Glomerular endothelial cell (primary cell): ENCODE measurements at regions not wholly inside any gene's neighbourhood (a gene's known extent, or its start where the extent isn't known, plus 50 kb on each side); places are given as distances from the start of the nearest gene placed in this dataset.

Source experiments
- DNase-seq: peaks from one replicate; pipeline ENCODE4 v3.0.0-alpha.2; 2011; ENCODE audit warnings: low read depth, low spot score; ENCODE audit errors: extremely low read depth

- no peak for DNase-seq
Observed at GRCh38 chr9:2311920-2312319, 296.8 kb downstream of the SMARCA2 start.

DNA sequence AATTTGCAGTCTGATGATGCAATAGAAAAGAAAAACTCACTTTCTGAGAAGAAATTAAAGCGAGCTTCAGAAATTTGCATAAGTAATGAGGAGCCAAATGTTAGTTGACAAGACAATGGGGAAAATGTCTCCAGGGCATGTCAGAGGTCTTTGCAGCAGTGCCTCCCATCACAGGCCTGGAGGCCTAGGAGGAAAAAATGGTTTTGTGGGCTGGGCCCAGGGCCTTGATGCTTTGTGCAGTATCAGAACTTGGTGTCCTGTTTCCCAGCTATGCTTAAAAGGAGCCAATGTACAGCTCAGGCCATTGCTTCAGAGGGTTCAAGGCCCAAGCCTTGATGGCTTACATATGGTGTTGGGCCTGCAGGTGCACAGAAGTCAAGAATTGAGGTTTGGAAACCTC, 298.4 kb downstream of the SMARCA2 start:
- no peak for DNase-seq

DNA sequence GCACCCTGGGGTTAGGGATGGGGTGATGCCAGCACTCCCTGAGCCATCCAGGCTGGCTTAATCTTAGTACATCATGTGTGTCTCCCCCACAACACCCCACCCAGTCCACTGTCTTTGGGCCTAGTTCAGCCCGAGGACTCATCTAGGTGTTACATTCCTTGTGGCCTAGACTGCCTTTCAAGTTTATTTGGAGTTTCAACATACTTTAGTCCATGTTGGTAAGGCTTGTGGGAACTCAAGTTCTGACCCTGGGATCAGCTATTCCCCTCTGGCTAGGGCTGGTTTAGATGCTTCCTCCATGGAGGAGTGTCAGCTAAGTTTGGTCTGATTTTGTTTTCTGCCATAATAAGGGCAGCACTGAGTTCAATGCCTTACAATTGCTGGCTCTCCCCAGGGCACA, 302.4 kb downstream of the SMARCA2 start:
- DNase-seq: no peak

DNA sequence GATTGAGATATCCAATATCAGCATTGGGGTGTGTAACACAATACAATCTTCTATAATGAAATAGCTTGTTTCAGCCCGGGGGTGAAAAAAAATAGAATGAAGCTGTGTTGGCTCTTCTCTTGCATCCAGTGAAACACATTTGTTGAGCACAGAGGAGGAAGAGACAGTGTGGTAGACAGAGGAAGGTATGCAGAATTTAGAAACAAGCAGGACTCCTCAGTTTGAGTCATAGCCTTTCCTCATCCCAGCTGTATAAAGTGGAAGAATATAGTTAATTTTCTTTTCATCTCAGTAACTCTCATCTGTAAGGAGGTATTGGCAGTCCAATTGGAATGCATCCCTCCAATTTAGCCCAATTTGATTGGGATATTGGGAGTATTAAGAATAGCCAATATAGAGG, 302.2 kb upstream of the VLDLR start:
- no peak for DNase-seq

DNA sequence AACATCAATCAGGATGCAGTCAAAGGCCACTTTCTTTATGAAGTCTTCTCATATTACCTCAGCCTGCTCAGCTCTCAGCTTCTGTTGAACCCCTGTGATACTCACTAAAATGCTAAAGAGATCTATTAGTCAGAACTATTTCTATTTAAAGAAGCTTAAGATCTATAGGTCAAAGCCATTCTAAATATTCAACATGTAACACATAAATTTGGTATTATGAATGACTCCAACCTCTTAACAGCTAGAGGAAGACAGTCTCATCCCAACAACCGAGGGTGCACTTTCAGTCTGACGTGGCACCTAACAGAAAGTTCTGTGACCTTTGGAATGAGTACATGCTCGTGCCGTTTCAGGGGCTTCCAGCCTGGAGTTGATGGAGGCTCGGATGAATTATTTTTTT, 301.5 kb upstream of the VLDLR start:
- no peak for DNase-seq

DNA sequence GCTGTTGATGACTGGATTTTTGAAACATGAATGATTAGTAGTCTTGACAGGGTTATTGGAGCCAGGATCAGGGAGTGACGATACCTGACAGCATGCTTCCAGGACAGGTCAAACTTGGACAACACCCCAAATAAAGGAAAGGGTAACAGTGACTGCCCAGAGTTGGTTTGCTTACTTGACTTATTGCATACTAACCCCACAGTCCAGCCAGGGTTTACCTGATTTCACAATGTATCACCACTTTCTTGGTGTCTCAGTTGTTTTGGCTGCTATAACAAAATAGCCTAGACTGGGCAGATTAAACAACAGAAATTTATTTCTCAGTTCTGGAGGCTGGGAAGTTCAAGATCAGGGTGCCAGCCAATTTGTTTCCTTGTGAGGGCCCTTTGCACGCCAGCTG, 301.0 kb upstream of the VLDLR start:
- DNase-seq: no peak

DNA sequence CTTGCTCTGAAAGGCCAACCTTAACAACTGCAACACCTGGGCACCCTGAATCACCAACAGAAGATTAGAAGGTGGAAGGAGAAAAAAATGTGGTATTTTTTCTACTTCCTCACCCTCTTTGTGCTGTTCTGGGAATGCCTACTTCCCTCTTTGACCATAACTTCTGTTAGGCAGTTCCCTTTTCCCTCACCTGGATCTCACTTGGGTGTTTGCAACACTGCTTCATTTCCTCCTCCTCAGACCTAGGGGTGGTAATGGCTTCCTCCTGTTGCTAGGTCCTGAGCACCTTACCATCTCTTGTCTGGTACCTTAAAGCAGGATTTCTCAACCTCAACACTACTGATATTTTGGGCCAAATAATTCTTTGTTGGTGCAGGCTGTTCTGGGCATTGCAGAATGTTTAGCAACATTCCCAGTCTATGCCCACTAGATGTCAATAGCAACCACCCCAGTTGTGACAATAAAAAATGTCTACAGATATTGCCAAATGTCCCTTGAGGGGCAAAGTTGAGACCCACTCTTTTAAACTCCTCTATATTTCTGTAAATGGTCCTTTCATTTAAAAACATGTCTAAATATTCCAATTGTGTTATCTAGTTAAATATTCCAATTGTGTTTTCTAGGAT, 300.0 kb upstream of the VLDLR start:
- no peak for DNase-seq

DNA sequence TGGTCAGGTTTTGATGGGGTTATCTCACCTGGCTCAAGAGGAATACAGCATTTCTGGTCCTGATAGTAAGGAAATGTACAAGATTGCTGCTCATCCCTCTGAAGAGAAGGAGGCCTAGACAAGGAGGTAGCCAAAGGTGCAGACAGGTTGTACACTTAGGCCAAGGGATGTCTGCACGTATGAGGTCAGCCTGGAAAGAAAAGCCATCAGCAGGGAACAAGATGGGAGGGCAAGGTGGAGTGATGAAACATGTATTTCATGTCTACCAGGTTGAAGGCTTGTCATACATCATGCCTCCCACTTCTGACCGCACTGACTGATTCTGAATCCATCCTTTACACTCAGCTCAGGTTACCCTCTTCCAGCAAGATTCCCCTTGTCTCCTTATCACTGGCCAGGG, 296.8 kb upstream of the VLDLR start:
- DNase-seq: no peak

DNA sequence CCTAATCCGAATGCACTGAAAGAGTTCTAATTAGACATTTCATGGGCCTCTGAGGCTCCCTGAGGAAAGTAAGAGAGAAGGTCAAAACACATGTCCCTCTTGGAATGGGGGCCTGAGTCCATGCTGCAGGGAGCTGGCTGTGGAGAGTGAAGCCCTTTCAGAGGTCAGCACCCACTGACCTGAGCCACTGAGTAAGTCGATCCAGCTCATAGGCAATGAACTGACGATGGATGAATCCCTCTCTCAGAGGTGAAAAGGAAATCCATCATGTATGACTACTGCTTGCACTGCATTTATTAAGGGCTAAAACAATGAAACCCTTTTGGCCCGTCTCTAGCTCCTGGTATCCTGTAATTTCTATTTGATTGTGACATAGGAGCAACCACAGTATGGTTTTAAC, 288.9 kb upstream of the VLDLR start:
- DNase-seq: no peak

GRCh38 chr9:2335260-2335659, 286.3 kb upstream of the VLDLR start:
- no peak for DNase-seq

GRCh38 chr9:2336055-2336454, 285.5 kb upstream of the VLDLR start:
- no peak for DNase-seq

- no peak for DNase-seq
Observed at GRCh38 chr9:2337131-2337530, 284.5 kb upstream of the VLDLR start.

GRCh38 chr9:2337627-2338026, 284.0 kb upstream of the VLDLR start:
- no peak for DNase-seq

- DNase-seq: no peak
Observed at GRCh38 chr9:2338777-2339365, 282.7 kb upstream of the VLDLR start.

DNA sequence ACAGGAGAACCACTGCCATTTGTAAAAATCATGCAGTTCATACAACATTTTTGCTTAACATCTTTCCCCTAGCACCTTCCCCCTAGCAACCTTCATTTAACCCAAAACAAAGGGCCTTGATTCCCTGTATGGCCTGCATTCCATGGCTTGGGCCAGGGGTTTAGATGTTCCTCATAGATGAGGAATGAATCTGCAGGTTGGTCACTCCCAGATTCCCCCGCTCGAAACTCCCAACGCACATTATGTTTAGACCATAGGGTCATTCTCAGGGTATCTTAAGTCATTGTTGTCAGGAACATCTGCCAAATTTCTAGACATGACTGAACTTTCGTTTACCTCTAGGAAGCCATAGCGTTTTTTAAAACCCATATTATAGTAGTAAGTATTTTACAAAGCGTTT, 282.2 kb upstream of the VLDLR start:
- no peak for DNase-seq

DNA sequence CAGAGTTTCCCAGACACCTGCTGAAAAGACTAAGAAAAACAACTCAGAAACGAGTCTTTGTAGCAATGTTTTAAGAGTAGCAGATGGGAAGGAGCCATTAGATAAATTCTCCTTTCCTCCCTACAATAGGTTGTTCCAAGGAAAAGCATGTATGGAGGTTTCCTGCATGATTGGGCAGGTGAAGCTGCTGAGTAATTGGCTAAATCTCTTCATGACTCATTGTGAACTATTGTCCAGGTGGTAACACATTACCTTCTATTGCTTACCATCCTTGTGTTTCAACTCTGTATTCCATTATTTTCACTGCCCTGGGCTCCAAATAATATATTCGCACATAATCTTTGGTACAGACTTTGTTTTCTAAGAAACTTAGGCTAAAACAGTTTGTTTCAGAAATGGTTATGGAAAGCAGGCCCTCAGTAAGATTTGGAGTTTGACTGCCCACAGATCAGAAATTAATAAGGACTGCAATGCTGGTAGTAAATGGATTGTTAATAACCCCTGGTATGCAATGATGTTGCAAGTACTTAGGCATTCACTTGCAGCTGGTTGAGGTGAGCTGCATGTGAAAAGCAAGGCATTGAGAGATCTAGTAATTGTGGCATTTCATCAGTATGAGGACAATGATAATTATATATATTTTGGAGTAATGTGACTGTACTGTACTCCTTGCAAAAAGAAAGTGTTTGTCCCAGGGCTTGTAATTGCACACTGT, 281.4 kb upstream of the VLDLR start:
- no peak for DNase-seq

DNA sequence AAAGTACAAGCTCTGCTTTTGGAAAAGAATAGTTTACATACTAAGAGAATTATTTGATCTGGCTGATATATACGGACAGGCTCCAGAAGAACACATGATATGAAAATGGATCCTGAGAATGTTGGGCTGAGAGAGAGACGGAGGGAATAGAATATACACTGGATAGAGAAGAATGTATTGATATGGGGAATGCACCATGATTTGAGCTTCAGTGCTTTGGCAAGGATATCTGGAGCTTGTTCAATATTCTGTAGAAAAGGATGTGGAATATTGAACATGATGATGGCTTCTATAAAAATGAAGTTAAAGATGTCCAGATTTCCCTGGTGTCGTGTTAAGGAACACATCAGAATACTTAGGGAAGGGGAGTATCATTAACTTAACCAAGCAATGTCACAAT, 280.5 kb upstream of the VLDLR start:
- no peak for DNase-seq

DNA sequence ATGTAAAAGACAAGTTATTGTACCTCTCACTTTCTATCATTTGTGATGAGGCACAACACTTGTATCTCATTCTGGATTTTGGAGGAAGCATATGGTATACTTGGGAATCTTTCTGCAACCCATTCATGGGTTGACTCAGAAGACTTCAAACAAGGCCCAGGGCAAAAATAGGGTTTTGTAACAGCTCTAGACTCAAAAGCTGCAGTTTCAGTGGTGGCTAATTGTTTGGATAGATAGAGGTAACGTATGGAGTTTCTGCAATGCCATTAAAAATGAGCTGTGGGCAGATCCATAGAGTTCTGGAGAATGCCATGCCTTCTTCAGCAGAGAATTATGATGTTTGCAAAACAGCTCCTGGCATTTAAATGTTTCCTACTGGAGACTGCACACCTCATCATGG, 279.6 kb upstream of the VLDLR start:
- no peak for DNase-seq

GRCh38 chr9:2343756-2344155, 277.8 kb upstream of the VLDLR start:
- DNase-seq: no peak

- no peak for DNase-seq
Observed at GRCh38 chr9:2344436-2344835, 277.2 kb upstream of the VLDLR start.

GRCh38 chr9:2345013-2345412, 276.6 kb upstream of the VLDLR start:
- DNase-seq: no peak

- DNase-seq: no peak
Observed at GRCh38 chr9:2346277-2346913, 275.2 kb upstream of the VLDLR start.
